Ectodermal cell (in vitro differentiated cells): ENCODE measurements at regions not wholly inside any gene's neighbourhood (a gene's known extent, or its start where the extent isn't known, plus 50 kb on each side); places are given as distances from the start of the nearest gene placed in this dataset.
A peak's percentile ranks its signal among the peaks of the same experiment; 100 is the strongest.

Experiments used
- H3K27ac ChIP-seq: 2 replicates; pipeline ENCODE4 v1.7.0; 2013; ENCODE audit warnings: mild to moderate bottlenecking, low read depth, low read length; ENCODE audit not compliant: insufficient read depth, poor library complexity, severe bottlenecking
- H3K27me3 ChIP-seq: 2 replicates; pipeline ENCODE4 v1.7.0; 2013; ENCODE audit warnings: mild to moderate bottlenecking, low read length; ENCODE audit not compliant: insufficient read depth, control insufficient read depth, poor library complexity, severe bottlenecking
- H3K36me3 ChIP-seq: one replicate; pipeline ENCODE4 v1.7.0; 2013; ENCODE audit warnings: low read length; ENCODE audit not compliant: control insufficient read depth, insufficient read depth
- H3K4me1 ChIP-seq: one replicate; pipeline ENCODE4 v1.7.0; 2013; ENCODE audit warnings: low read length; ENCODE audit not compliant: control insufficient read depth, insufficient read depth
- H3K4me3 ChIP-seq: 2 replicates; pipeline ENCODE4 v1.7.0; 2013; ENCODE audit warnings: low read depth, low read length, control low read depth; ENCODE audit not compliant: insufficient read depth
- H3K9me3 ChIP-seq: 2 replicates; pipeline ENCODE4 v1.7.0; 2013; ENCODE audit warnings: mild to moderate bottlenecking, low read length, moderate library complexity; ENCODE audit not compliant: control insufficient read depth
- WGBS, 2 experiments: methylation state at CpG; one replicate each; pipeline ENCODE4 v1.1.7; 2013; ENCODE audit warnings: missing lambda C conversion rate in 2 of 2; 5-methylcytosine and 5-hydroxymethylcytosine counted together

GRCh38 chr16:85545227-85545818 is 67.8 kb upstream of the GSE1 start:
- no peaks in the 10 kb centered on the region for H3K9me3 ChIP-seq
- H3K27ac ChIP-seq, result no peak overlapping the region
- no peak overlapping the region for H3K4me3 ChIP-seq
- no peaks in the 10 kb centered on the region for H3K27me3 ChIP-seq
- WGBS, 2 experiments, result 93 to 97% methylated on average over 7 of the region's 7 CpGs
- peaks cover 5% of the 10 kb centered on the region for H3K4me1 ChIP-seq
- no peaks in the 10 kb centered on the region for H3K36me3 ChIP-seq

GRCh38 chr16:85546585-85547447 is 66.3 kb upstream of the GSE1 start:
- WGBS, 2 experiments, result 86 to 89% methylated on average over 21 of the region's 21 CpGs

DNA sequence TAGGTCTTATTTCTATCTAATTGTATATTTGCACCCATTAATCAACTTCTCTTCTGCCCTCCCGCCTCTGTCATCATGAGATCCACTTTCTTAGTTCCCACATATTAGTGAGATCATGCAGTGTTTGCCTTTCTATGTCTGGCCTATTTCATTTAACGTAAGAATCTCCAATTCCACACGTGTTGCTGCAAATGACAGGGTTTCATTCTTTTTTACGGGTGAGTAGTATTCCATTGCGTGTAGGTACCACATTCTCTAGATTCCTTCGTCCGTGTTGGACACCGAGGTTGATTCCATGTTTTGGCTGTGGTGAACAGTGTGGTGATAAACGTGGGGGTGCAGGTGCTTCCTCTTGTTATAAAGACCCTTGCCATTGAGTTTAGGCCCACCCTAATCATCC is 64.7 kb upstream of the GSE1 start:
- Histone ChIP-seq H3K27me3 (no peaks in the 10 kb centered on the region), H3K27ac (no peak overlapping the region), H3K4me3 (no peak overlapping the region), H3K36me3 (no peaks in the 10 kb centered on the region), H3K9me3 (no peaks in the 10 kb centered on the region), H3K4me1 (peaks cover 11% of the 10 kb centered on the region)
- WGBS, 2 experiments, result 94 to 95% methylated on average over 9 of the region's 9 CpGs

More at GRCh38 chr16:85546585-85547447, 66.3 kb upstream of the GSE1 start:
- Histone ChIP-seq H3K4me3 (no peak overlapping the region), H3K4me1 (peaks cover 15% of the 10 kb centered on the region), H3K27ac (no peak overlapping the region), H3K9me3 (no peaks in the 10 kb centered on the region), H3K27me3 (no peaks in the 10 kb centered on the region), H3K36me3 (no peaks in the 10 kb centered on the region)

DNA sequence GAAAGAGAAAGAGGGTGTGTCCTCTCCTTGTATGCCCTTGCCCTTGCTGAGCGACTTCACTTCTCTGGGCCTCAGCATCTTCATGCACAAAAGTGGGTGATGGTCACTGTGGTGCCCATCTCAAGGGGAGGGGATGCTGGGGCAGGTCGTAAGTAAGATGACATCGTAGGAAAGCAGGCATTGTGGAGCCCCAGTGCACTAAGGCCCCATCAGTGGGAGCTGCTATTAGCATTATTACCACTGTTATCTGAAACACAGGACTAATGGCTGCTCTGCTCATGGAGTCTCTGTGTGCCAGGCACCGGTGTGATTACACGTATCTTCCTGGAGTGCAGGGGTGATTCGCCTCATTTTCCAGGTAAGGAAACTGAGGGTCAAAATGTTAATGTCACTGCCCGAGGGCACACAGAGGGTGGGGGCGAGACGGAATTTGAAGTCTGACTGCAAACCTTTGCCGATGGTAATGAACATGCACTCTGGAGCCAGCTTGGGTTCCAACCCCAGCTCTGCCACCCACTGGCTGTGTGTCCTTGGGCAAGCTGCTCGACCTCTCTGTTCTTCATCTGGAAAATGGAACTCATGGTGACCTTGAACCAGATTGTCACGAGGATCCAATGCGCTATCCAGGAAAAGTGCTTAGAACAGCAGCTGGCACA is 63.2 kb upstream of the GSE1 start:
- Histone ChIP-seq H3K4me1 (peaks cover 11% of the 10 kb centered on the region), H3K4me3 (no peak overlapping the region), H3K36me3 (no peaks in the 10 kb centered on the region), H3K27ac (no peak overlapping the region), H3K9me3 (no peaks in the 10 kb centered on the region), H3K27me3 (peaks cover 3% of the 10 kb centered on the region)
- 82 to 83% methylated on average over 13 of the region's 13 CpGs for WGBS, 2 experiments

DNA sequence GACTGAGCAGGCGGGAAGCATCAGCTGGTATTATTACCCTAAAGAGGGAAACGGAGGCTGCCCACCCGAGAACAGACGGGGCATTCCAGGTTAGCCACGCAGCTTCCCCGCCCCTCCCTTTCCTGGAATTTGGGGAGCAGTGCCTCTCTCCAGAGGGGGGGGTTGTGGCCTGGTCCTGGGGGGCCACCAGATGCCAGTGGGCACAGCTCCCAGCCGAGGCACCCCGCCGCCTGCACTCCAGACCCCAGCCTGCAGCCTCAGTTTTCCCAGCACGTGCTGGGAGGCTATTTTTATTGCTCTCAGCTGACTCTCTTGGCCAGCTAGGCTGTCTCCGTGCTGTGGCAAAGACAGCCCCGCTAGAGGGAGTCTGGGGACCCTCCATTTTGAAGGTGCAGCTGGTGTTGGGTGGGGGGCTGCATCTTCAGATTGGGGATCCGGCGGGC is 62.7 kb upstream of the GSE1 start:
- no peak overlapping the region for H3K27ac ChIP-seq
- peaks cover 8% of the 10 kb centered on the region for H3K27me3 ChIP-seq
- 85% methylated on average over 14 of the region's 14 CpGs for WGBS, 2 experiments
- no peaks in the 10 kb centered on the region for H3K36me3 ChIP-seq
- H3K4me3 ChIP-seq, result no peak overlapping the region
- peaks cover 11% of the 10 kb centered on the region for H3K4me1 ChIP-seq
- no peaks in the 10 kb centered on the region for H3K9me3 ChIP-seq

DNA sequence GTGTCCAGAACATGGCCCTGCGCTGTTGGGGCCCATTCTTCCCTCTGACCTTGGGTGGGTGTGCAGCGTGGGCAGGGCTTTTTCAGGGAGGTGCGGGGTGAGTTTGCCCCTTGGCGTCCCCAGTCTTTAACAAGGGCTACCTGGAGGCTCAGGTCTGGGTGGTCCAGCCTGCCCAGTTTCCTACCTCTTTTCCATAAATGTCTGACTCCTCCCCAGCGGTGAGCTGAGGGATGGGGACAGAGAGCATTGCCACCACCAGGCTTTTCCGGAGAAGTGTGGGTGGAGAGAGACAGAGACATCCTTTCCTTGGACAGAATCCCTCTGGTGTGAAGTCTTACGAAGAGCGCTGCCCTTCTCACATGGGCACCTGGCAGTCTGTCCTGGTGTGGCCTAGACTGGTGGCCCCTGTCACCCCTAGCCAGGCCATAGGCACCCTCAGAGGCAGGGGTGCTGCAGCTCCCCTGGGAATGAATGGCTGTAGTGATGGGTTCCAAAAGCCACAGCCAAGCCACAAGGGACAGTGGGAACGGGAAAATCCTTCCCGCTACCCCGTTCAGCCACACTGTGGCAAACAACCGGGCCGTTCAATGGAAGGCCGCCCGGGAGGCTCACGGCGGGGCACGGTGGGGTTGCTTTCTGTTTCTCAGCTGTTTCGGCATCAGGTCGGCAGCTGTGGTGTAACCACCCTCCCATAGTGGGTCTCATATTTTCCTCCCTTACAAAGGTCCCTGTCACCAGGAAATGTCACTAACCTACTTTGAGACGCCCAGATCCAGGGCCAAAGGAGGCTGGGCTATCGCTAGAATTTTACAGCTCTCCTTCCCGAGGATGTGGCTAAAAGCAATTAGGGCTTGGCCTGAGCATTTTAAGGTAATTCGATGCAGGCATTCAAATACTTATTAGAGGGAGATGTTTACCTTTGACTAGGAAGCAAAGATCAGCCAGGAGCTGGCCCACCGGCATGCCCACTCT is 61.9 kb upstream of the GSE1 start:
- Histone ChIP-seq H3K4me3 (no peak overlapping the region), H3K36me3 (no peaks in the 10 kb centered on the region), H3K27me3 (peaks cover 16% of the 10 kb centered on the region), H3K9me3 (no peaks in the 10 kb centered on the region), H3K4me1 (peaks cover 18% of the 10 kb centered on the region), H3K27ac (no peak overlapping the region)
- 71 to 74% methylated on average over 25 of the region's 25 CpGs for WGBS, 2 experiments

- WGBS, 2 experiments, result 0 to 1% methylated on average over 37 to 43 of the region's 43 CpGs
- H3K9me3 ChIP-seq, result no peaks in the 10 kb centered on the region
- peak overlapping the region; percentile 87 for H3K27ac ChIP-seq
- peak overlapping the region; percentile 67 for H3K4me3 ChIP-seq
- peaks cover 33% of the 10 kb centered on the region for H3K27me3 ChIP-seq
- peaks cover 31% of the 10 kb centered on the region for H3K4me1 ChIP-seq
- H3K36me3 ChIP-seq, result no peaks in the 10 kb centered on the region
These were observed 60.1 kb upstream of the GSE1 start for GRCh38 chr16:85552980-85553435.

DNA sequence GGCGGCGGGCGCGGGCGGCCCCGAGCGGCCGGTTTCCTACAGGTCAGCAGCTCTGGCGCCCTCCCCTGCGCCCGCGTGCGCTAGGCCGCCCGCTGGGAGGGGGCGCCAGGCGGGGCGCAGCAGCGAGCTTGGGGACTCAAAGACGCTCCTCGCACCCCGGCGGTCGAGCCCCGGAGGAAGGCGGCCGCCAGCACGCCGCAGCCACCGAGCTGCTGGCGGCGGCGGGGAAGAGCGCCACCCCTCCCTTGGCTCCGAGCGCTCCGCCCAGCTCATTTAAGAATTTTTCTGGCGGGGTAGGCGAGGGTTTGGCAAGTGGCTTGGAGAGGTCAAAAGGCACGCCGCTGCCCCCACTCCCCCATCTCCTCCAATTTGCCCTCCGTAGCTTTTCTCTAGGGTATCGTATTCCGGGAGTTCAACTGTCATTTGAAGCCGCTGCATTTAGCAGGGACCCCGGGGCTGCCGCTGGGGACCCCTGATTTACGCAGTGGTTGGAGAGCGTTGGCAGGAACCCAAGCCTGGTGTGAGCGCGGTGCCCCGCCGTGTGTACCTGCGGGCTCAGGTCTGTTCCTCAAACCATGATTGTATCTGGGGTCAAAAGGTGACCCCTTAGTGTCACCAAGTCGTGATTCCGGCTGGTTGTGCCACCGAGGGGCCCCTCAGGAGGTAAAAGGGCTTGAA is 59.5 kb upstream of the GSE1 start:
- no peaks in the 10 kb centered on the region for H3K36me3 ChIP-seq
- peak overlapping the region; percentile 67 for H3K4me3 ChIP-seq
- peaks cover 39% of the 10 kb centered on the region for H3K27me3 ChIP-seq
- H3K9me3 ChIP-seq, result no peaks in the 10 kb centered on the region
- WGBS, 2 experiments, result 0% methylated on average over 57 of the region's 57 CpGs
- H3K27ac ChIP-seq, result peak overlapping the region; percentile 87
- H3K4me1 ChIP-seq, result peaks cover 36% of the 10 kb centered on the region
